Right ventricle myocardium superior (tissue), 1 donor: ENCODE measurements at regions not wholly inside any gene's neighbourhood (a gene's known extent, or its start where the extent isn't known, plus 50 kb on each side); places are given as distances from the start of the nearest gene placed in this dataset.

Experiments used
- ATAC-seq: fragments of 200-7000 bp; cut with Tn5 transposase; one replicate; pipeline ENCODE4 v1.9.1; 2020; ENCODE audit warnings: mild to moderate bottlenecking; ENCODE audit not compliant: poor library complexity
- DNase-seq: peaks from one replicate; pipeline ENCODE4 v3.0.0-alpha.2; 2020
- intact Hi-C: fragments of 100-400 bp; cut with DNase I; formaldehyde crosslinking; loops from one replicate; pipeline ENCODE4 v1.11.2; 2022
- donor health status: DM: no; HTN: yes; CAD: no; lungs with severe emphysema.

DNA sequence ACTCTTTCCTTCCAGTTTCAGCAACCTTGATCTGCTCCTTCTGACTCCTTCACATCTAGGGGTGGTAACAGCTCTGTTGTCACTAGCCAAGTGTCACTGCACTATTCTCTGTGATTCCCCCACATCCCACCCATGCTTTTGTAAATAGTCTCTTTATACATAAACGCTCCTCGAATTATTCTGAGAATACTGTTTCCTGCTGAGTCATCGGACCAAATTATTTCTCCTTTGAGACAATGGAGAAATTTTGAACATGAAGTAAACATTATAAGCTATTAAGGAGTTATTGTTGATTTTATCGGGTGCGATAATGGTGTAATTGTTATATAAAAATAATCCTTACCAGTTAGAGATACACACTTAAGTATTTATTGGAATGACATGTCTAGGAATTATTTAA is 245.1 kb upstream of the RPS6KA3 start:
- ATAC-seq = no peak
- intact Hi-C loops = no loop called here
- DNase-seq = no peak

GRCh38 chrX:20507901-20508620 is 241.4 kb upstream of the RPS6KA3 start:
- no peak for ATAC-seq
- no peak for DNase-seq
- intact Hi-C loops = no loop called here

DNA sequence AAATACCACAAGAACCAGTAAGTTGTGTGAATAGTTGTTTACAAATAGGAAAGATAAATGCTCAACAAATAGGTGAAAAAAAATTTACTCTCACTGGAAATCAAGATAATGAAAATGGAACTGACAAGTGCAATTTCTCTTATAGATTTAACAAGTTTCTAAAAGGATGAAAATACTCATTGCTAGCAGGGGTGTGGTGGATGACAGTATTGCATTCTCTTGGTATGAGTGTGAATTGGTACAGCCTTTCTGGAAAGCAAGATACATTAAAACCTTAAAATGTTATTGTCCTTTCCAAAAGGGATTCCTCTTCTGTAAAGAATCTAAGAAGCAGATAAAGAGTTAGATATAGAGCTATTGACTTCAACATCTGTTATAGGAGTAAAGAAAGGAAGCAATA is 240.0 kb upstream of the RPS6KA3 start:
- intact Hi-C loops = no loop called here
- DNase-seq (no peak), ATAC-seq (no peak)

GRCh38 chrX:20500949-20501348 is 234.2 kb upstream of the RPS6KA3 start:
- DNase-seq = no peak
- intact Hi-C loops = no loop called here
- ATAC-seq = no peak

DNA sequence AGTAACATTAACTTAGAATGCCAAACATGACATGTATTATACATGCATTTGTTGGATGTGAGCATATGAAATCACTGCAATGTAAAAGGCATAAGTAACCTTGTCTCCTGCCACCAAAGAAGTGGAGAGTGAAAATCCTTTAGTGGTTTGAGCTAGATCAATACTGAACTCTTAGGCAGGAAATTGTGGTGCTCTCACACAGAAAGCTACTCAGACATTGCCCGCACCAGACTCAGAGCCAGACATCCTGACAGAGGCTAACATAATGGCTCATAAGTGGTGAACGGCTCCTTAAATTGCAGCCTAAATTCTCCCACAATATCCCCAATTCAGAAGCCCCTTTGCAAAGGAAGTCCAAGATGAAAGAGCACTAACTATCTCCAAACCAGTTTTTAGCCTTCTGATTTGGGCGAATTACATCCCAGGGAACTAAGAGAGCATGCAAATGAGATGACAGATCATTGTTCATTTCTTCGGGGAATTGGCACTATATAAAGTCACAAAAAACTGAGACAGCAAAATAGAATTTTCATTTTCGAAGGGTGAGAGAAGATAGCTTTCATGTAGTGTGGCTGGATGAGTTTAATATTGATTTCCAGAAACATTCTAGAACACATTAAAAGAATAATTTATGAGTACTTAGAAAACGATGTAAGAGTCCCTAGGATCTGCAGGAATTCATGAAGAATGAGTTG is 233.6 kb upstream of the RPS6KA3 start:
- no peak for ATAC-seq
- DNase-seq = no peak
- intact Hi-C loops = no loop called here

DNA sequence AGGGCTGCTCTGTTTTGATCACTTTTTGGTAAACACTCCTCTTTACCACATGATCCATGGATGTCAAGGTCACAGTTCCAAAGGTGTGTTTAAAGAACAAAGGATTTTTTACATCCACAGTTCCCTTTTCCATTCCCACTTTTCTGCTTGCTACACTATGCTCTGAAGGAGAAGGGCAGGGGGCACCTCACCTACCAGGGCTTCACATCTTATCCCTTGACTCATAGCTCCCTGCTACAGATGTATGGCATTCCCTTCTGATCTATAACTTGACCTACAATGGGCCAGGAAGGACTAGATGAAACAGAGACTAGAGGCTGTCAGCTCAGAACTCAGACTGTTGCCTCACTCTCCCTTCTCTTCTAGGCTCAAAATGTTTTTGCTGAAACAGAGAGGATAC is 233.1 kb upstream of the RPS6KA3 start:
- intact Hi-C loops = no loop called here
- no peak for DNase-seq
- ATAC-seq = no peak

GRCh38 chrX:20498851-20499635 is 232.3 kb upstream of the RPS6KA3 start:
- ATAC-seq = no peak
- intact Hi-C loops = no loop called here
- DNase-seq = no peak

GRCh38 chrX:20495575-20495974 is 228.9 kb upstream of the RPS6KA3 start:
- intact Hi-C loops = no loop called here
- DNase-seq (no peak), ATAC-seq (no peak)

DNA sequence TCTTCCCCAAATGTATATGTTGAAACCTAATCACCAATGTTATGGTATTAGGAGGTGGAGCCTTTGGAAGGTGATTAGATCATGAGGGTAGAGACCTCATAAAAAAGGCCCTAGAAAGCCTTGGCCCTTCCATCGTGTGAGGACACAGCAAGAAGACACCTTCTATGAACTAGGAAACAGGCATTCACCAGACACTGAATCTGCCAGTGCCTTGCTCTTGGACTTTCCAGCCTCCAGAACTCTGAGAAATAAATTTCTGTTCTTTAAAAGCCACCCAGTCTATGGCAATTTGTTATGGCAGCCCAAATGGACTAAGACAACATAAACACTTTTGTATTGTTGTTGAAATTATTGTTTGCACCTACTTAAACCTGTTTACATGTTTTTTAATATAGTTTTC is 221.8 kb upstream of the RPS6KA3 start:
- ATAC-seq (no peak), DNase-seq (no peak)
- intact Hi-C loops = no loop called here

GRCh38 chrX:20487227-20487626 is 220.5 kb upstream of the RPS6KA3 start:
- intact Hi-C loops = no loop called here
- DNase-seq (no peak), ATAC-seq (no peak)

DNA sequence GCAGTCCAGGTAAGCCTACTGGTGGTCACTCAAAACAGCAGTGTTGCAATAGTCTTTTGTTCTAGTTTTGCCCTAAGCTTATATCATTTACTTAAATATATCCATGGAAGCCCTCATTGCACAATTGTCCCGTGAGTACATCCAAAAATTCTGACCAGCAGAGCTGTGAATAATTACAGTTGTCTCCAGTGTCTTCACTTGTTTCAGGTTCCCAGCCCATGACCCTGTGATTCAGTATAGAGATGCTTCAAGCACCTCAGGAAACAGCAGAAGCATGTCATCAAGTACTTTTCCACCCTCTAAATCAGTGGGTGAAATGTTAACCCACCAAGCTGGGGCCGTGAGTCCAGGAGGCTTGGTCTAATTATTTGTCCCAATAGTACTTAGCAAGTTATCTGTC is 214.9 kb upstream of the RPS6KA3 start:
- ATAC-seq (no peak), DNase-seq (no peak)

DNA sequence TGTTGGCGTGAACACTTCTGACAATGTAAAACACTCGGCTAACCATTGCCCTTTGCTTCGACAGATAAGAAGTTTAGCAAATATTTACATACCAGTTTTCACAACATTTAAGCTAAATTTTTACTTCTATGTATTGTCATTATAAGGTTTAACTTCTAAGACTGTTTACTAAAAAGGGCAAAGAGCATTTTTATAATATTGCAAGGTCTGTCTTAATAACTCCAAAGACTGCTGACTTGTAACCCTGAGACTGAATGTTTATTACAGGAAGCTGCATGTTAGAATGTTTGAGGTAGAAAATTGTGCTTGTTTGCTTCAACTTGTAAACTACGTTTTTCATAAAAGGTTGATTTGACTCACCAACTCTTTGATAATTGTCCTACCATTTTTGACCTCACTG is 213.2 kb upstream of the RPS6KA3 start:
- intact Hi-C loops = no loop called here
- ATAC-seq (no peak), DNase-seq (no peak)

More for the DNA sequence above, 214.9 kb upstream of the RPS6KA3 start:
- intact Hi-C loops = no loop called here

- intact Hi-C loops = no loop called here
- DNase-seq (no peak), ATAC-seq (no peak)
Measured at GRCh38 chrX:20479048-20479447, 212.3 kb upstream of the RPS6KA3 start.

- intact Hi-C loops = no loop called here
- ATAC-seq (no peak), DNase-seq (no peak)
Measured at GRCh38 chrX:20477836-20478524, 211.3 kb upstream of the RPS6KA3 start.

DNA sequence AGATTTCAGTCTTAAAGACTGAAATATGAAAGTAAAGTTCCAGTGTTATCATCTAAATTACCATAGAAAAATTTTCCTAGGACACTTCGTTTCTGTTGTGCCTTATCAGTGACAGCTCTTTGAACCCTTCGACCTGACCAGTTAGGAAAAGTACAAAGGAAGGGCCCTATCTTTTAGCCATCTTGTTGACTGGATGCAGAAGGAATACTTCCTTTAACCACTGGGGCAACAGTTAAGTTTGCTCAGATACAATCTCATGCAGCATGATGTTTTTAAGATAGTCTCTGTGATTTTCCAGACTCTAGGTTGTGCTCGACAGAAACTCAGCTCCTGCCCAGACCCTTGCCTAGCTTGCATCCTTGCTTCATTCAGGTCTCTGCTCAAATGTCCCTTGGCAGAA is 210.5 kb upstream of the RPS6KA3 start:
- intact Hi-C loops = no loop called here
- ATAC-seq (no peak), DNase-seq (no peak)

DNA sequence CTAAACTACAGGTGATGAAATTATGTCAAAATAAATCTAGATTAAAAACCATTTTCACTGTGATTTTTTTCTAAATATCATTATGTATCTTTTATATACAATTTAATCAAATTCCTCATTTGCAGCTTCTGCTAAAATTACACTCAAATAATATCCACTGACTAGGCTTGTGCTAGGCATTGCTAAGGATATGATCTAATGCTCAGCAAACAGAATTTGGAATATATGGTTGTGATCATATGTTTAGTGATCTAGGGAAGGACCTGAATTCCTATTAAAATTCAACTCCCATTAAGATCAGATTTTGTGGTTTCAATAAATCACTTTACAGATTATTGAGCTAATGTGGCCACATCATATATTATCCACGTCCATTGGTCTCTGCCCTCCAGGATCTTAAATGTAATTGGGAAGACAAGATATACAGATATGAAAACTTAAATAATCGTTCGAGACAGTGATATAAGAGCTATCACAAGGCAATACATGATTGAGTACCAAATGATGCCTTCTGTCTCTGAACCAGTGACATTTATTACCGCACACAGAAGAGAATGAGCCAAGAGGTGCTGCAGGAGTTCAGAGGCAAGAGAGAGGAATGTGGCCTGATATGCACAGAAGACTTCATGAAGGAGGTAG is 206.0 kb upstream of the RPS6KA3 start:
- ATAC-seq = no peak
- DNase-seq = no peak
- intact Hi-C loops = no loop called here

DNA sequence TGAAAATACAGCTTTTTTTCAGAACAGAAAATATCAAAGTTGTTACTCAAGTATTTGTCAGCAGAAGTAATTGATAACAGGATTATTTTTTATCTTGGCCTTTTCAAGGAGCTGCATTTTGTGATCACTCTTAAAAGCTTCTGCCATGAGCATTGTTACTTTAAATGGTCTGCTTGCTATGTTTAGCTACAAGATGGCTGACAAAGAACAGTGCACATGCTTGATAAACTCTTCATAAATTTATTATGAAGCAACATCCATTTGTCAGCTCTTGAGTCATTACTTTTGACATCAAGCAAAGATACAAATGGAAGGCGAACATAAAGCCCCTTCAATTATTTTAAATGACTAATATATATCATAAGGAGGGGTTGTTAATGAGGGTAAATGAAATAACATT is 205.4 kb upstream of the RPS6KA3 start:
- no peak for ATAC-seq

GRCh38 chrX:20471483-20471882 is 204.8 kb upstream of the RPS6KA3 start:
- ATAC-seq = no peak
- intact Hi-C loops = no loop called here
- no peak for DNase-seq

More for the DNA sequence above, 205.4 kb upstream of the RPS6KA3 start:
- intact Hi-C loops = no loop called here
- DNase-seq = no peak
